ENCODE measurements at regions not wholly inside any gene's neighbourhood (a gene's known extent, or its start where the extent isn't known, plus 50 kb on each side); places are given as distances from the start of the nearest gene placed in this dataset.

- TF ChIP-seq CTCF (IDR thresholded peaks at IDR 0.05) (no peak), POLR2A (IDR thresholded peaks at IDR 0.05) (no peak)
These were observed 488.0 kb upstream of the ZNF385D start for GRCh38 chr3:22239011-22239410.
